Peyer's patch (tissue), 4 donors: ENCODE measurements at regions not wholly inside any gene's neighbourhood (a gene's known extent, or its start where the extent isn't known, plus 50 kb on each side); places are given as distances from the start of the nearest gene placed in this dataset.

Experiments used
- DNase-seq, 3 donors: peaks; one replicate each; pipeline ENCODE4 v3.0.0-alpha.2; 2017 to 2019
- H3K27ac ChIP-seq, 4 donors: fragments of 200-600 bp; sonication (generic); one replicate each; pipeline ENCODE4 v1.5.1; 2016 to 2019
- H3K27me3 ChIP-seq, 2 donors: fragments of 200-600 bp; sonication (generic); one replicate each; pipeline ENCODE4 v1.5.1; 2019
- H3K36me3 ChIP-seq, 3 donors: fragments of 200-600 bp; sonication (generic); one replicate each; pipeline ENCODE4 v1.5.1; 2016 to 2019
- H3K4me1 ChIP-seq, 4 donors: fragments of 200-600 bp; sonication (generic); one replicate each; pipeline ENCODE4 v1.5.1; 2016 to 2019
- H3K4me3 ChIP-seq, 4 donors: fragments of 200-600 bp; sonication (generic); 1 replicate in 3 of 4; 2 replicates in 1 of 4; pipeline ENCODE4 v1.5.1; 2016 to 2019; ENCODE audit warnings: mild to moderate bottlenecking in 1 of 4
- H3K9me3 ChIP-seq, 4 donors: fragments of 200-600 bp; sonication (generic); one replicate each; pipeline ENCODE4 v1.5.1; 2016 to 2019; ENCODE audit warnings: mild to moderate bottlenecking in 1 of 4
- POLR2A ChIP-seq, 2 donors: fragments of 450-650 bp; IDR thresholded peaks; one replicate each; pipeline ENCODE4 v1.5.1; 2017; ENCODE audit warnings: antibody characterized with exemption in 2 of 2, mild to moderate bottlenecking in 2 of 2, moderate library complexity in 2 of 2
- TF ChIP-seq, protein P1 (sequence below), 6 experiments: fragments of 450-650 bp in 4 of 6; fragments of 200-600 bp in 2 of 6; sonication (generic) in 1 of 6; IDR thresholded peaks; one replicate each; pipeline ENCODE4 v1.5.1; 2017 to 2019; ENCODE audit warnings: antibody characterized with exemption in 6 of 6, mild to moderate bottlenecking in 3 of 6, moderate library complexity in 1 of 6

DNA sequence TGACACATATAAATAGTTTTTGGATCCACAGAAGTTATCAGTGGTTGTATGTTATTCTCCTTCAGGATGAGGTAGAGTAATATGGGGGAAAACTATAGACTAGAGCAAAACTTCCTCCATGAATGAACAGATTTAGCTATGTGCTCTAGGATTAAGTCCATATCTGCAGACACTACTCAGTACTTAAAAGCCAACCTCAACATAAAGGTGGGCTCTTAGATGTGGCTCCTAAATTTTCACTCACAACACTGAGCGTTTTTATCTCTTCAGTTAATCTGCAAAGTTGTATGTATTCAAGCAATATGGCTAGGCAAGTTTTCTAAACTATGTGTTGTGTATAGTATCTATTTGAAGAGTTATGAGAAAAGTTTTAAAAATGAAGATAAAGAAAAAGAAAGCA is 147.0 kb upstream of the SLITRK3 start:
- TF ChIP-seq, protein P1, sequence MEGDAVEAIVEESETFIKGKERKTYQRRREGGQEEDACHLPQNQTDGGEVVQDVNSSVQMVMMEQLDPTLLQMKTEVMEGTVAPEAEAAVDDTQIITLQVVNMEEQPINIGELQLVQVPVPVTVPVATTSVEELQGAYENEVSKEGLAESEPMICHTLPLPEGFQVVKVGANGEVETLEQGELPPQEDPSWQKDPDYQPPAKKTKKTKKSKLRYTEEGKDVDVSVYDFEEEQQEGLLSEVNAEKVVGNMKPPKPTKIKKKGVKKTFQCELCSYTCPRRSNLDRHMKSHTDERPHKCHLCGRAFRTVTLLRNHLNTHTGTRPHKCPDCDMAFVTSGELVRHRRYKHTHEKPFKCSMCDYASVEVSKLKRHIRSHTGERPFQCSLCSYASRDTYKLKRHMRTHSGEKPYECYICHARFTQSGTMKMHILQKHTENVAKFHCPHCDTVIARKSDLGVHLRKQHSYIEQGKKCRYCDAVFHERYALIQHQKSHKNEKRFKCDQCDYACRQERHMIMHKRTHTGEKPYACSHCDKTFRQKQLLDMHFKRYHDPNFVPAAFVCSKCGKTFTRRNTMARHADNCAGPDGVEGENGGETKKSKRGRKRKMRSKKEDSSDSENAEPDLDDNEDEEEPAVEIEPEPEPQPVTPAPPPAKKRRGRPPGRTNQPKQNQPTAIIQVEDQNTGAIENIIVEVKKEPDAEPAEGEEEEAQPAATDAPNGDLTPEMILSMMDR (IDR thresholded peaks at IDR 0.05) = no peak
- no peak for TF ChIP-seq POLR2A (IDR thresholded peaks at IDR 0.05)
- Histone ChIP-seq H3K4me3 (no peak overlapping the region), H3K27ac (no peak overlapping the region), H3K27me3 (no peaks in the 10 kb centered on the region), H3K4me1 (no peaks in the 10 kb centered on the region), H3K9me3 (no peaks in the 10 kb centered on the region), H3K36me3 (no peaks in the 10 kb centered on the region)
- no peak for DNase-seq

DNA sequence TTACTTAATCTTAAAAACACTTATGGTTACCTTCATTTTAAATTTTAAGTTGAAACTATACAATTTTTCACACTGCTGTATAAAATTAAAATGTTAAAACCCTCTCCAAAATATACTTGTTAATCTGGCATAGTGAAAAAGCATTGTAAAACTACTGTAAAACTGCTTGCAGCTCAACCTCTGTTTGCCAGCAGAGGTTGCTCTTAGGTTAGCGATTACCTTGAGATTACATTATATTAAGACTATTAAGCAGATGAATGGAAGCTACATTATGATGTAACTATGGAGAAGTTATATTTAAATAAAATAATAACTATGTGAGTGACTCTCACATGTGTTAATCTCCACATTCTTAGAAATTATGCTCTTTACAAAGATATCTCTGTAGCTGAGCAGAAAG is 143.6 kb upstream of the SLITRK3 start:
- H3K27me3 ChIP-seq = no peaks in the 10 kb centered on the region
- H3K9me3 ChIP-seq = no peaks in the 10 kb centered on the region
- H3K4me1 ChIP-seq = no peaks in the 10 kb centered on the region
- no peak overlapping the region for H3K27ac ChIP-seq
- H3K36me3 ChIP-seq = no peaks in the 10 kb centered on the region
- no peak overlapping the region for H3K4me3 ChIP-seq
- TF ChIP-seq, protein P1 (IDR thresholded peaks at IDR 0.05) = peak in 1 of 6 experiments; percentile 38
- TF ChIP-seq POLR2A (IDR thresholded peaks at IDR 0.05) = no peak
- DNase-seq = no peak

DNA sequence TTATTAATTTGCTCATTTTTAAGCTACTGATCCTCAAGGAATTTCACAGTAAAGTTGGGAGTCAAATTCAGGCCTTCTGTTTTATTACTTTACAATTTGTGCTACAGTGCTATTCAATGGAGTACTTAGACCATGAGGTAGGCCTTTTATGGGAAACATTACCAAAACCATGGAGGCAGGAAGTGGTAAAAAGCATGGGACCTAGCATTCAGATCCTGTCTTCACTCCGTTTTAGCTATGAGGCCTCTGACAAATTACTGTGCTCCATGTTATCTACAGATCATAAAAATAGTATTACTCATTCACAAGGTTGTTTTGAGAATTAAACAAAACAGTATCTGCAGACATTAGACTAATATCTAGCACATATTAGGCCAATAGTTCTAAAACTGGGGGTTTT is 140.6 kb upstream of the SLITRK3 start:
- no peaks in the 10 kb centered on the region for H3K9me3 ChIP-seq
- DNase-seq = no peak
- no peak for TF ChIP-seq POLR2A (IDR thresholded peaks at IDR 0.05)
- no peak overlapping the region for H3K4me3 ChIP-seq
- H3K27me3 ChIP-seq = no peaks in the 10 kb centered on the region
- H3K36me3 ChIP-seq = no peaks in the 10 kb centered on the region
- no peaks in the 10 kb centered on the region for H3K4me1 ChIP-seq
- no peak overlapping the region for H3K27ac ChIP-seq
